HG03378 (cell line): ENCODE measurements at regions not wholly inside any gene's neighbourhood (a gene's known extent, or its start where the extent isn't known, plus 50 kb on each side); places are given as distances from the start of the nearest gene placed in this dataset.
"Not testable (repeated sequence)": the region's sequence is repeated elsewhere in the genome, so short reads cannot be mapped to it uniquely, and the experiment has no call there.

Experiments
- ATAC-seq: cut with Tn5 transposase; IDR thresholded peaks from one replicate; pipeline ENCODE4 v1.9.1; 2021; ENCODE audit warnings: mild to moderate bottlenecking, moderate library complexity; ENCODE audit not compliant: unreplicated experiment

DNA sequence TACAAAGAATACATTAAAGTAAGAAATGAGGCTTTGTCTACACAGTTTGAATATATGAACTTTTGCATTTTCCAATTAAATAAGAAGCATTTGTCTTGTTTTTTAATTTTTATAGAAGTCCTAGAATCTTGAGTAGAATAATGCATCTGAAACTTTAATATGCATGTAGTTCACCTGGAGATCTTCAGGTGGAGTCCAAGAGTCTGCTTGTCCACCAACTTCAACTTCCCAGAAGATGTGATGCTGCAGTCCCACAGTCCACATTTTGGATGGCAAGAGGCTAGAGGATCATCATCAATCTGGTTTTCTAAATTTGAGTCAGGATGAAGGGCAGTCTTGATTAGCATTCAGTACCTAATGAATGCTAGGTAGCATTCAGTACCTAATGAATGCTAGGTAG lies 357.6 kb upstream of the SOX2 start:
- no peak for ATAC-seq

DNA sequence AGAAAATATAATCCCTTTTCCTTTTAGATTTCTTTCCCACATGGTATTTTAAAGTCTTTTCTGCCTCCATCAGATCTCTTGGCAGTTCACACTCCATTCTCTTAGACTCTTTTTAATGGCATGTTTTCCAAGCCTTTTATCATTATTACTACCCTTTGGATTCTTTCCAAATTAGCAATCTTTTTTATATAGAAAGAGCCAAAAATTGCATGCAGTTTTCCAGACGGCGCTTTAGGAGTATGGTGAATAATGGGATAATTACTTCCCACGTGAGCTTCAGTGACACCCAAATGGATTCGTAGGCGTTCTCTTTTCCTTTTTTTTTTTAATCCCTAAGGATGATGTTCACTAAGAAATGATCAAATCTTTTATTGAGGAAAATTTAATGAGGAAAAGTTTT lies 354.8 kb upstream of the DNAJC19 start:
- ATAC-seq: no peak

DNA sequence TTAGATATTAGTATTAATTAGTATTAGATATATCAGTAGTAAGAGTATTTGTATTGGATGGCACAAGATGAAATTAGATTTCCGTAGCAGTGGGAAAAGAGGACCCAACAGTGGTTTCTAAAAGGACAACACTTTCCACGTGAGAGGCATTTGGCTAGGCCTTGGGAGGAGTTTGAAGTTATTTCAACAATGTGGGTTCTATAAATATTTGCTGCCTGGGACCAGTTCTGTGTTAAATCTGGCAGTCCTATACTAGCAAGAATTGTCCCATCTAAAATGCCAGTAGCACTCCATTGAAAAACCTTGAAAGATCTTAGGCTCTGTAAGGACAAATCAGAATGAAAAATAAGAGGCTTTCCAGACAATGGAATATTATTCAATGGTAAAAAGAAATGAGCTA lies 347.1 kb upstream of the DNAJC19 start:
- no peak for ATAC-seq

DNA sequence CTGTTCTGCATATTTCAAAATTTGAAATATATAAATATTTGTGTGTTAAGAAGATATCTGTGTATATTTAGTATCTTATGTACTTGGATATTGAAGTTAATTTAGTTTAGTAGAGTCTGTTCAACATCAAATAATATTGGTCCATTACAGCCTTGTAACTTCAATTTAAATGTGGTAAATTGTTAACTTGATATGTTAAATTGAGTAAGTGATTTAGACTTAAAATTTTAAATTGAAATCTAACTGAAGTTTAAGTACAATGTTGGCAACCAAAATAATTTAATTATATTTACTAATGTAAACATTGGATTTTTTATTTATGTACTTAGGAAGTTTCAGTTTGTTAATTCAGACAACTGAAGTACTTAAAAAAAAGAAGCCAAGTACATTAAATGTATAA lies 343.9 kb upstream of the DNAJC19 start:
- ATAC-seq: no peak

DNA sequence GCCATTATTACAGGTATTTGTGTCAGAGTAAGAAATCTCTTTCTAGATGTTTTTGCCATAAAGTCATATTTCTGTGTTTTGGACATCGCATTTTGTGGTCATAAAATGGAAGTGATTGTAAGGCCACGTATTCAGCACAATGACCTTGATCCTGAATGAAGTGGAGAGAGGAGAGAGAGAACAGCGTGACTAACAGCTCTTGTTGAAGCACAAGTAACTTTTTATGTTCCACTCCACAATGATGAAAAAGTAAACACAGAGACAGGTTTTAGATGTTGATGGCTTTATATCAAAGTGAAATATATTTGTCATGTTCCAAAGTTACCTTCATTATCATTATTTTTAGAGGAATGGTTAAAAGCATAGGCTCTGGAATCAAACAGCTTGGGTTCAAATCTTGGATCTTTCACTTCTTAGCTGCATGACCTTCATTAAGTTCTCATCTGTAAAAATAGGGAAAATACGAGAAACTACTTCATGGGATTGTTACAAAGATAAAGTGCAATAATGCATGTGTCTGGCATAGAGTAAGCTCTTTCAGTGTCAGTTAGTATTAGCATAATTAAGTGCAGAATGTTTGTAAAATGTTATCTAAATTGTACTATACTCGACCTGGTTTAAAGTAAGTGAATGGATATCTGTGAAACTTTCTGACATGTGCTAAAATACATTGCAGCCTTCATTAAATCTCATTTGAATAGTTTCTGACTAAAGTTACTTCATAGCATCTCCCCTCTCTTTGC lies 341.5 kb upstream of the DNAJC19 start:
- ATAC-seq: no peak

DNA sequence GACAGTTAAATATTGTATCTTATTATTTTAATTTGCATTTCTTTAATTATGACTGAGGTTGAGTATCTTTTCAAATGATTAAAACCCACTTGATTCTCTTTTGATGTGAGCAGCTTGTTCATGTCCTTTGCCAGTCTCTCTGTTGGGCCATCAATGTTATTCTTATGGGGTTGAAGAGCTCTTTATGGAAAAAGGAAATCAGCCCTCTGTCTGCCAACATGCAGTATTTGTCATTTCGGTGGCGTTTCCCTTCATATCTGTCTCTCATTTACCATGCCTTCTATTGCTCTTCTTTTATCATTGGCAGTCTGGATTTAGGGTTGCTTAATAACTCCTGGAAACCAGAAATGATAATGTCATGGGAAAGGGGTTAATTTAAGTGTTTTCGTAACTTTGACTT lies 340.7 kb upstream of the DNAJC19 start:
- ATAC-seq: no peak

DNA sequence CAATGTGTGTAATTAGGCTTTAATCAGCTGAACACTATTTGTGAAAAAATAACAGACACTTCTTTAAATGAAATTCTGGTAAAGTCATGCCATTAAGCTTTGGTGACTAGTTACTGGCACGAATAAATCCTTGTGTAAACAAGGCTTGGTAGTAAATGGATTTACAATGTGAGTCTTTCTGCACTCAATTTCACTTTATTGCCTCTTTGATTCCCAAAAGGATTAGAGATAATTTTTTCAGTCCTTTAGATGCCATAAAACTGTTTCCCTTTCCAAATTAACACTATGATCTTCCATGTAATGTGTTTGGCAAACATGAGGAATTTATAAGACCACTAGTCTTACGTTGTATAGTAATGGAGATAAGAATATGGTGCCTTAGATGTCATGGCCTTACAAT lies 339.5 kb upstream of the DNAJC19 start:
- no peak for ATAC-seq

DNA sequence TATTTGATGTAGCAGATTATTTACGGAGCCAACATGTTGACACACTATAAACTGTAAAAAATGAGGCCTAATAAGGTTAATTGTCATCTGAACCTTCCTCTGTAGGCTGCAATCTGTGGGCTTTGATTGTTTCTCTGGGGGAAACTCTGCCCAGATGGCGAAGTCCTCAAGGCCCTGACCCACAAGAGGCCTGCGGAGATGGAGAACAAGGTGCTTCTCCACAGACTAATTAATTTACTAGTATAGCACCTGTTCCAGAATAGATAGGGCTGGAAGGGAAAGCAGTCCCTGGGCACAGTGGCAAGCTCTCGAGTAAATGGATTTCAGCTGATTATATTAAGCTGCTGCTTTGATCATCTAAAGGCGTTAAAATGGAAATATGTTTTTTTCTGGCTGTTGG lies 338.8 kb upstream of the DNAJC19 start:
- no peak for ATAC-seq

DNA sequence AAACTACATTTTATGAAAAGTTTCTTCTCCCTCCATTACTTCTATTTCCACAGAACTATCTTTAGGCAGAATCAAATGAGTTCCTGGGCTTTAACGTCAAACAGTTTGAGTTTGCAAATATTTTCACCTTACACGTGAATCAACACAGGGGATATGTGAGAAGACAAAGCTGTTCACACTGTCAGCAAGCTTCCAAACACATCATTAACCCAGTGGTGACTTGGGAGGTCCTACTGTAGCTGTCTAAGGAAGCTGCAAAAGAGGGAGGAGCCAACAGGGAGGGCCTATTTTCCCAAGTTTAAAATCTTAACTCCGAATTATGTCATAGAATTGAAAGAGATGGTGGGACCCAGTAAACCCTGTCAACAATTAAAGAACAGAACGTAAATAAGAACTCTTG lies 337.8 kb upstream of the DNAJC19 start:
- ATAC-seq: no peak

DNA sequence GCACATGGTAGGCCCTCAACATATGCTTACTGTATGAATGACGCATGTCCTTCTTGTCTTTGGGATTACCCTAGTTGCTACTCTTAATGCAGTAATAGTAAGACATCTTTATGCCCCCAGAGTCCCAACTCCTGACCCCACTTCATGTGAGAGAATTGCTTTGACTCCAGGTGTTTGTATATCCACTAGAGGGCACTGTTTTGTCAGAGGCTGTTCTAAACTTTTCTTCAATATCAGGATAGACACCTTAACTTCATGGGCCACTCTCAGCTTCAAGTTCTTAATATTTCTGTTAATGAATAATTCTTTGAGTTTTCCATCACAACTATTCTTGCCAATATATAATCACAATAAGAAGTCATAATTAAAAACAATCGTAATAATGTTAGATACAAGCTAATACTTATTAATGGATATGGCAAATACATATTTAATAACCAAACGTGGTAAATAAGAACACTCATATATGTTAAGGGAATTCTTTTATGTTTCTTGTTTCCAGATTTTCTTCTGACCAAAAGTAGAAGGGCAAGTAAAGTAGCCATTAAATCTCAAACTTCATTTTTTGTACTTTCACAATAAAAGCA lies 337.2 kb upstream of the DNAJC19 start:
- no peak for ATAC-seq

DNA sequence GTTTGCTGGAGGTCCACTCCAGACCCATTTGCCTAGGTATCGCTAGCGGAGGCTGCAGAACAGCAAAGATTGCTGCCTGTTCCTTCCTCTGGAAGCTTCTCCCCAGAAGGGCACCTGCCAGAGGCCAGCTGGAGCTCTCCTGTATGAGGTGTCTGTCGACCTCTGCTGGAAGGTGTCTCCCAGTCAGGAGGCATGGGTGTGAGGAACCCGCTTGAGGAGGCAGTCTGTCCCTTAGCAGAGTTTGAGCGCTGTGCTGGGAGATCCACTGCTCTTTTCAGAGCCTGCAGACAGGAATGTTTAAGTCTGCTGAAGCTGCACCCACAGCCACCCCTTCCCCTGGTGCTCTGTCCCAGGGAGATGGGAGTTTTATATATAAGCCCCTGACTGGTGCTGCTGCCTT lies 335.0 kb upstream of the DNAJC19 start:
- not testable (repeated sequence) for ATAC-seq

DNA sequence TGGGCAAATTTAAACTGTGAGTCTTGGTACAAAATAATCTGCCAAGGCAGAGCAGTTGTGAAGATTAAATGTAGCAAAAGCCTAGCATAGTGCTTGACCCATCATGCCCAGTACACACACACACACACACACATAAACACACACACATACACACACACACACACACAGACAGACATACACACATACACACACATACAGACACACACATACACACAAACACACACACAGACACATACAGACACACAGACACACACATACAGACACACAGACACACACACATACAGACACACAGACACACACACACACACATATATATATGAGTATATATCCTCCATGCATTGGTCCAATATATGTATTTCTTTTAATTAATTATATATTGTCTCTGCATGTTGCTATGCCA lies 328.8 kb upstream of the DNAJC19 start:
- ATAC-seq: no peak

DNA sequence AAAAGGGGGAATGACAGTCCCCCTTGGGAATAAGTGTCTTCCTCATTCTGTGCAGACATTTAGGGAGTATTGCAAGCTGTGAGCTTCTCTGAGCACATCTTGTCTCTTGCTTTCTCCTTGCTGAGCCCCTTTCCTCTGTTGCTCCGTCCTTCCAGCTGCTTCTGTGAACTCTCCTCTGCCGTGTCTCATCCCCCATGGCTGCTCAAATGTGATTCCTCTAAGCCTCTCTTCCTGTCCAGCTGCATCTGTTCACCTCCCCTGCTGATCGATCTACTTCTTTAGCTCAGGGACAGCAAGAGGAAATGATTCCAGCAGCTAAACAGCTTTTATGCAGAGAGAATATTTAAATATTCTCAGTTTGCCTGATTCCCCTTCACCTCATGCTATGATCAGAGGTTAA lies 328.0 kb upstream of the DNAJC19 start:
- no peak for ATAC-seq

DNA sequence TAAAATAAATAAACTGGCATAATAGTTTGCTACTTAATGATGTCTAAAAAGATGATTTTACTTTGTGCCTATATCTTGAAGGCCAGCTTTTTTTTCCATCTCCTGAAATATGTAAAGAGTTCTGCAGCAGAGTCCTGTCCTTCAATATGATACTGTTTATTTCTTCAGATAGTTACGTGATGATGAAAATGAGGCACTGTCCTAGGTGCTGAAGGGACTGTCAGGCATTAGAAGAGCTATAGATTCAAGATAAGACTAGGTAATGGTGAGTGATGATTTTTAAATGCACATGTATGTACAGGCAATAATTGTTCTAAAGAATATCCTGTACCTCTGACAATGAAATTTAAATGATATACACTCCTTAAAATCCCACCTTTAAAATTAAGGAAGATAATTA lies 326.9 kb upstream of the DNAJC19 start:
- no peak for ATAC-seq

DNA sequence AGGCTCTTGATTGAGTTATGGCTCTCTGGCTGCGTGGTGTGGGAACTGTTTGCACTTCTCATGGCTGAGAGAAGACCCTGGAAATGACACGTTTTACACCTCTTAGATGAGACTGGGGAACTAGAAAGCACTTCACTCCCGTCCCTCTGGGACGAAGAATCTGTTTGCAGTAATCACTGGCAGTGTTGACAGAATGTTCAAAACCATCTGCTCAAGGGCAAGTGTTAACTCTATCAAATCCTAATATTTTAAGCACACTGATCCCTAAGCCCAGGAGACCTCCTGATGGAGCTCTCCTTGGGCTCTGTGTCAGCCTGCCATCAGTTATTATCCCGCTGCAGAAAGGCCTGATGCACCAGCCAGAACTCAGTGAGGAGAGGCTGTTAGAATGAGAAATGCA lies 323.8 kb upstream of the DNAJC19 start:
- no peak for ATAC-seq

DNA sequence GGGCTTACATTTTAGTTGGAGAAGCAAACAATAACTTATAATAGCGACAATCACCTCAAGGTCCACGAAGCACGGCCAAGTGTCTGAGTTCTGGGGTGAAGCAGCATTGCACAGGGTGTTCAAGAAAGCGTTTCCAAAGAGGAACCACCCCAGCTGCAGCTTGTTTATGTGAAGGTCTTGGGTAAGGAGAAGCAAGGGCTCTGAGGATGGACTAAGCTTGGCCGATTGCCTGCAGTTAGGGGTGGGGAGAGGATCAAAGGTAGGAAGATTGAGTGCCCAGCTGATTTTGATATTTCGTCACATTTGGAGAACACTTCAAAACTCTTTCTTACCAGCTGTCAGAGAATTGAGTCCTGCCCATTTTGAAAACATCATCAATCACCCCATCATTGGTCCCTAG lies 321.6 kb upstream of the DNAJC19 start:
- no peak for ATAC-seq

DNA sequence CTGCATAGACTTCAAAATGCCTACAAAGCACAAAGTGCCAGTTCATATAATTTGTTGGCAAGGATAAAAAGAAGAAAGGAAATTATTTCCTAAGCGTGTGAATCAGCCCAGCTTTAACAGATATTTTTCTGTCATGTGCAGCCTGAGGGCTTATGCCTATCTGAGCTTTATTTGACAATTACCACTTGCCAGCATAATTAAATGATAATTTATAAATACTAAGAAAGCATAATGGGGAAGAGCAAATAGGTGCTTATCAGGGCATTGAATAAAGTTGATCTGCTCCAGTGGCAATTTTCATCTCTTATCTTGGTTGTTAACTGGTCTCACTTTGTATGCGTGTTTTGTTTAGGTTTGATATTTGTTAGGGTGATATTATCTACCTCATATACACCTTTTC lies 313.4 kb upstream of the DNAJC19 start:
- no peak for ATAC-seq

DNA sequence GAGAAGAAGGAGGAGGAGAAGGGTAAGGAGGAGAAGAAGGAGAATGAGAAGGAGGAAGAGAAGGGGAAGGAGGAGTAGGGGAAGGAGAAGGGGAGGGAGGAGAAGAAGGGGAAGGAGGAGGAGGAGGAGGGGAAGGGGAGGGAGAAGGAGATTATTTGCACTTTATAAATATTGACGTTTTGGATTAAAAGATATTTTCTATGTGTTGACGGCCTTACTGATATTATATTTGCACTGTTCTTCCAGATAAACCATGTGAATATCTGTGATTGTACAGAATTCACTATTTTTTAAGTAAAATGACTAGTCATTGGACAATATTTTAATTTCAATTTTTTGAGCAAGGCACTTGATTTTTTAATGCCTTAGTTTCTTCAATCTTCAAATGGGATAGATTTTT lies 310.5 kb upstream of the DNAJC19 start:
- ATAC-seq: no peak

DNA sequence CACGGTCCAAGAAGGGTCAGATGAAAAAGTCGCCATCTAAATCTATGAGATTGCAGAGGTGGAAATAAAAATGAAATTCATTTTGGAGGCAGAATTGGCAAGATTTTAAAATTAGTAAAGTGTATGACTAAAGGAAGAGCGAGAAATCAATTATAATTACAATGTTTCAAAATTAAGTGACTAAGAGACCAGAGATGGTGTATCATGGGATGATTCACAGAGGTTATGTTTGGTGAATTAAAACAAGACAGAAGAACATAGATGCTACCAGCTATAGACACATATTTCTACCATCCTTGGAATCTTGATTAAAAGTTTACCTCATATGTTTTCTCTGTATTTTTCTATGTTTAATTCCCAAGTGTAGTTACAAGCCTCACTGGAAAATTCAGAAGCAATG lies 308.9 kb upstream of the DNAJC19 start:
- ATAC-seq: no peak

DNA sequence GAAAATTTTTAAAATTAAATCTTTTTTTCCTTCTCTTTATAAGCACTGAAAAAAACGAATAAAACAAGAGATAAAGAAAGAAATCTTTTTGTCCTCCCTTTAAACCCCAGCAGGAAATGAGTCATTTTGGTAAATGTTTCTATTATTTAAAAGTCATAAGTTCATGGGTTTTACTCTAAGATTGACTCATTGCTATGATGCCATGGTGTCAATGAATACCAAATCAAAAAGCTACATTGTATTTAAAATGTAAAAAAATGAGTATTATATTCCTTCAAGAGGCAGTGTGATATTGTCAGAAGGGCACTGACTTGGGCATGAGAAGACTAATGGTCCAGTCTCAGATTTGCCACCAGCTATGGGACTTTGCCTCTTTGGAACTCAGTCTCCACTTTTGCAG lies 303.4 kb upstream of the DNAJC19 start:
- ATAC-seq: peak; percentile 96

DNA sequence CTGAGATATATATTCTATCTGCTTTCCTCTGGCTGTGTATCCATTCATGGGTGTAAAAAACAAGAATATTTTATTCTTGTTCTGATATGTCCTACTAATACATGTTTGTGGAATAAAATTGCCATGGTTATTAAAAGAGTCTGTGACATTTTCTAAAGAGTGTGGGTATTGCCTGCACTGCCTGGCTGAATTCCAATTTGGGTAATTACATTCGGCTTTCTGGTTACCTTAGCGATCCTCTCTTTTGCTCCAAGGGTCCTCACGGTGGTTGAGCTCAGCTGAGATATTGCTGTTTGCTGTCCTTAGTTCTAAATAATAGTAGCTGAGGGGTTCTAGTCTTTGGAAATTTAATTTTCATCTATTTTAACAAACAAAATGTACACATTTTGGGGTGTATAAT lies 301.4 kb upstream of the DNAJC19 start:
- no peak for ATAC-seq

DNA sequence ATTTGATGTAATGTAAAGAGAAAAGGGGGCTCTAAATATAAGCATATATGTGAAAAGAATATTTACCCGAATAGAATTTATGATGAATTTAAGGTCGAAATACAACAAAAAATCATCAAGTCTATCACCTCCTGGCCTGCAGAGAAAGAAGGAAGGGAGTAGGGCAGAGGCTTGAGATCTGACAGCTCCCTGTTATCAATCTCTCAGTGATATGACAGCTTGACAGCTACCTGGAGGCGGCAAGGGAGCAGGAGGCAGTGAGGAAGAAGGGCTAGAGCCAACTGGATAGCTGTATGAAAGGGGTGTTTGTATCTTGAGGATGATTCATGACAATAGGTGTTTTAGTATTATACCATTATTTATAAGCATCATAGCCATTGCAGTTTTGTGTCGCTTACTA lies 299.8 kb upstream of the DNAJC19 start:
- ATAC-seq: no peak

DNA sequence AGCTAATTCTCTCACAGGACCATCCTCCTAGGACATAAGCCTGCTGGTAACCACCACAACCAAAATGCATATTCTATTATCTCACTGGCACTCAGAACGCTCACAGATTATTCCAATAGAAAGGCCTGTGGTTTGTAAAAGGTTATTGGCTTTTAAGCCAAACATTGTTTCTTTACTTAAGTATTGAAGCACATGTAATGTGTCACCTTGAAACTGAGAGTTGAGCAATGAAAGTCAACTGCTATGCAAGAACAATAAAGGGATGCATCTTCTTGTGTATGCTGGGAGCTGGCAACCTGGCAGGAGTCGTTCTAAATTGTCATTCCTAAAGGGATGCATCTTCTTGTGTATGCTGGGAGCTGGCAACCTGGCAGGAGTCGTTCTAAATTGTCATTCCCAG lies 298.6 kb upstream of the DNAJC19 start:
- no peak for ATAC-seq
